Upper lobe of left lung (tissue), 4 donors: ENCODE measurements at regions not wholly inside any gene's neighbourhood (a gene's known extent, or its start where the extent isn't known, plus 50 kb on each side); places are given as distances from the start of the nearest gene placed in this dataset.

ENCODE experiments used
- CTCF ChIP-seq, 6 experiments: fragments of 450-650 bp in 4 of 6; fragments of 200-600 bp in 2 of 6; sonication (generic) in 2 of 6; IDR thresholded peaks; one replicate each; pipeline ENCODE4 v1.5.1; 2016 to 2019; ENCODE audit warnings: antibody characterized with exemption in 6 of 6
- EP300 ChIP-seq, 4 donors: sonication (generic); formaldehyde crosslinking; IDR thresholded peaks; one replicate each; pipeline ENCODE4 v1.5.1; 2017; ENCODE audit warnings: antibody characterized with exemption in 4 of 4, control low read depth in 2 of 4
- POLR2A ChIP-seq, 4 donors: fragments of 450-650 bp; IDR thresholded peaks; one replicate each; pipeline ENCODE4 v1.5.1; 2016 to 2017; ENCODE audit warnings: antibody characterized with exemption in 4 of 4, mild to moderate bottlenecking in 2 of 4
- POLR2AphosphoS5 ChIP-seq, 2 donors: sonication (generic); formaldehyde crosslinking; IDR thresholded peaks; one replicate each; pipeline ENCODE4 v1.5.1; 2017; ENCODE audit warnings: antibody characterized with exemption in 2 of 2

GRCh38 chr9:106404137-106404536 is 458.8 kb upstream of the ZNF462 start:
- TF ChIP-seq CTCF (IDR thresholded peaks at IDR 0.05) (no peak), EP300 (IDR thresholded peaks at IDR 0.05) (no peak), POLR2A (IDR thresholded peaks at IDR 0.05) (no peak), POLR2AphosphoS5 (IDR thresholded peaks at IDR 0.05) (no peak)
